ENCODE measurements at regions not wholly inside any gene's neighbourhood (a gene's known extent, or its start where the extent isn't known, plus 50 kb on each side); places are given as distances from the start of the nearest gene placed in this dataset.

DNA sequence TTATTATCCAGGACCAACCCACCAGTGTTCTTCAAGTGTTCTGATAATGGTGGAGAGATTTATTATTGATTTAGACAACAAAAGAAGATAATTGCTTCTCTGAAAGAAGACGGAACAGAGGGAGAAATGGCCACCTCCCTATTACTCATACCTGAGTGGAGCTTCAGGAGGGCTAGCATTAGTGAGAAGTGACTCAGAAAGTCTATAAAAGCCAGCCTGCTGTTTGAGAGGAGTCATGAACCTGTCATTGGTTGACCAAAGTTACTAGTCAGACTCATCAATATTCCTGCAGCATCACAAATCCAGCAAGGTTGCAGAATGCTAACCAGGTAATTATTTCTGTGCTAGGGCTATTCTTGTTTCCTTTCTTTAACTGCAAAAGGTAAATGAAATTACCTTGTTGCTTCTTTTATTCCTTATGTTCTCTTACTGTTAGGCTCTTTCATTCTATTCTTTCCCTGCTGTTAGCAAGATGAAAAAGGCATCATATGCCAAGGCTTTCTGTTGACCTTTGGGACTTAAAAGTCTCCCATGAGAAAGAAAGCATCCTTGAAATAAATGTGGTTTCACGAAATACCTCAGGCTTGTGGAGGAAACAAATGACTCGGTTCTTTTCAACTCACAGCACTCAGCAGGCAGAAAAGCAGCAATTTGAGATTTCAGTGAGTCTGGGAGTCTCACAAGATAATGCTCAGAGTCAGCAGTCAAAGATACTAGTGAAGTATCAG, 256.4 kb upstream of the PHYHIPL start:
- Histone ChIP-seq H4K20me1 (ENCODE audit: insufficient read depth, low read length) (no peaks in the 10 kb centered on the region), H3K9me3 (ENCODE audit: insufficient read depth, low read length) (no peaks in the 10 kb centered on the region), H3K27ac (ENCODE audit: low read length) (no peak overlapping the region), H3K36me3 (replicated peaks; ENCODE audit: low read depth, low read length) (no peaks in the 10 kb centered on the region), H3K79me2 (ENCODE audit: low read length) (no peaks in the 10 kb centered on the region), H2AFZ (ENCODE audit: low read depth, low read length) (no peak overlapping the region), H3K4me1 (ENCODE audit: low read length) (no peaks in the 10 kb centered on the region), H3K9ac (ENCODE audit: low read length) (no peak overlapping the region), H3K27me3 (ENCODE audit: low read depth, low read length) (no peaks in the 10 kb centered on the region), H3K4me3 (ENCODE audit: low read length) (no peak overlapping the region), H3K4me2 (ENCODE audit: low read length) (no peak overlapping the region)
- TF ChIP-seq, protein P1, sequence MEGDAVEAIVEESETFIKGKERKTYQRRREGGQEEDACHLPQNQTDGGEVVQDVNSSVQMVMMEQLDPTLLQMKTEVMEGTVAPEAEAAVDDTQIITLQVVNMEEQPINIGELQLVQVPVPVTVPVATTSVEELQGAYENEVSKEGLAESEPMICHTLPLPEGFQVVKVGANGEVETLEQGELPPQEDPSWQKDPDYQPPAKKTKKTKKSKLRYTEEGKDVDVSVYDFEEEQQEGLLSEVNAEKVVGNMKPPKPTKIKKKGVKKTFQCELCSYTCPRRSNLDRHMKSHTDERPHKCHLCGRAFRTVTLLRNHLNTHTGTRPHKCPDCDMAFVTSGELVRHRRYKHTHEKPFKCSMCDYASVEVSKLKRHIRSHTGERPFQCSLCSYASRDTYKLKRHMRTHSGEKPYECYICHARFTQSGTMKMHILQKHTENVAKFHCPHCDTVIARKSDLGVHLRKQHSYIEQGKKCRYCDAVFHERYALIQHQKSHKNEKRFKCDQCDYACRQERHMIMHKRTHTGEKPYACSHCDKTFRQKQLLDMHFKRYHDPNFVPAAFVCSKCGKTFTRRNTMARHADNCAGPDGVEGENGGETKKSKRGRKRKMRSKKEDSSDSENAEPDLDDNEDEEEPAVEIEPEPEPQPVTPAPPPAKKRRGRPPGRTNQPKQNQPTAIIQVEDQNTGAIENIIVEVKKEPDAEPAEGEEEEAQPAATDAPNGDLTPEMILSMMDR (IDR thresholded peaks at IDR 0.05; ENCODE audit: low read depth, low read length): no peak
- no peak for TF ChIP-seq EZH2phosphoT487 (IDR thresholded peaks at IDR 0.05; ENCODE audit: low read depth)

DNA sequence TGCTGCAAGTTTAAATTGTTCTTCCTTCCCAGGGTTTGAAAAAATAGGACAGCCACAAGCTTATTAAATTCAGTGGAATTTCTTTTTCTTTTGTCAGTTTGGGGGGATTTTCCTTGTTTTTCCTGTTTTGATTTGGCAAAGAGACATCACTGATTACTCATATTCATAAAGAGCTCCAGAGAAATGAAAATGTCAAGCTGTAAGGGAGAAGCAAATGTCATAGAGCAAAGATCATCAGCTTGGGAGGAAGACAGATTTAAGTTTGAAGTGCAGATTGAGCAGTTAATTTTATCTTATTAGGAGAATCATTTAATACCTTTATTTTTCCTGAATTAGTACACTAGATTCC, 255.8 kb upstream of the PHYHIPL start:
- no peak overlapping the region for H3K9ac ChIP-seq (ENCODE audit: low read length)
- no peak overlapping the region for H3K27ac ChIP-seq (ENCODE audit: low read length)
- no peaks in the 10 kb centered on the region for H3K27me3 ChIP-seq (ENCODE audit: low read depth, low read length)
- TF ChIP-seq, protein P1 (IDR thresholded peaks at IDR 0.05; ENCODE audit: low read depth, low read length): no peak
- TF ChIP-seq EZH2phosphoT487 (IDR thresholded peaks at IDR 0.05; ENCODE audit: low read depth): no peak
- H3K9me3 ChIP-seq (ENCODE audit: insufficient read depth, low read length): no peaks in the 10 kb centered on the region
- no peak overlapping the region for H3K4me3 ChIP-seq (ENCODE audit: low read length)
- no peaks in the 10 kb centered on the region for H3K79me2 ChIP-seq (ENCODE audit: low read length)
- H3K4me1 ChIP-seq (ENCODE audit: low read length): no peaks in the 10 kb centered on the region
- no peaks in the 10 kb centered on the region for H3K36me3 ChIP-seq (replicated peaks; ENCODE audit: low read depth, low read length)
- H2AFZ ChIP-seq (ENCODE audit: low read depth, low read length): no peak overlapping the region
- no peak overlapping the region for H3K4me2 ChIP-seq (ENCODE audit: low read length)
- H4K20me1 ChIP-seq (ENCODE audit: insufficient read depth, low read length): no peaks in the 10 kb centered on the region

DNA sequence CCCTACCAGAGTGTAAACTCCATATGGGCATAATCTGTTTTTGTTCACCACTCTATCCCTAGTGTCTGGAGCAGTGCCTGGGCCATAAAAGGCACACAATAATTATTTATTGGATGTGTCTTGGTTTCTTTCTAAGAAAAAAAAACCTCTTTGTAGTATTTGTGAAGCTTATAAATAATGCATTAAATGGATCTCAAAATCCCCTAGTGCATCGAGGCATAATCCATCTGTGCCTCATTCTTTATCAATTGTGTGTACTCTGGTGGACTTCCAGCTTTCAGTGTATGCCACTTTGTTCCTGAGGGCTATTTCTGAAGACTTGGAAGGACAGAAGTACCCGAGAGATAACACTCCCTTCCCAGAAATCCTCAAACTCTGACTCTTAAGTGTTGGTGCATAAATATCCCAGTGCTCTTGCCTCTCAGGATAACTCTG, 255.0 kb upstream of the PHYHIPL start:
- H3K79me2 ChIP-seq (ENCODE audit: low read length): no peaks in the 10 kb centered on the region
- no peak overlapping the region for H3K4me3 ChIP-seq (ENCODE audit: low read length)
- H3K4me1 ChIP-seq (ENCODE audit: low read length): no peaks in the 10 kb centered on the region
- H4K20me1 ChIP-seq (ENCODE audit: insufficient read depth, low read length): no peaks in the 10 kb centered on the region
- H3K27me3 ChIP-seq (ENCODE audit: low read depth, low read length): no peaks in the 10 kb centered on the region
- no peak overlapping the region for H2AFZ ChIP-seq (ENCODE audit: low read depth, low read length)
- TF ChIP-seq, protein P1 (IDR thresholded peaks at IDR 0.05; ENCODE audit: low read depth, low read length): no peak
- no peak for TF ChIP-seq EZH2phosphoT487 (IDR thresholded peaks at IDR 0.05; ENCODE audit: low read depth)
- H3K36me3 ChIP-seq (replicated peaks; ENCODE audit: low read depth, low read length): no peaks in the 10 kb centered on the region
- H3K4me2 ChIP-seq (ENCODE audit: low read length): no peak overlapping the region
- no peak overlapping the region for H3K9ac ChIP-seq (ENCODE audit: low read length)
- no peaks in the 10 kb centered on the region for H3K9me3 ChIP-seq (ENCODE audit: insufficient read depth, low read length)
- H3K27ac ChIP-seq (ENCODE audit: low read length): no peak overlapping the region

DNA sequence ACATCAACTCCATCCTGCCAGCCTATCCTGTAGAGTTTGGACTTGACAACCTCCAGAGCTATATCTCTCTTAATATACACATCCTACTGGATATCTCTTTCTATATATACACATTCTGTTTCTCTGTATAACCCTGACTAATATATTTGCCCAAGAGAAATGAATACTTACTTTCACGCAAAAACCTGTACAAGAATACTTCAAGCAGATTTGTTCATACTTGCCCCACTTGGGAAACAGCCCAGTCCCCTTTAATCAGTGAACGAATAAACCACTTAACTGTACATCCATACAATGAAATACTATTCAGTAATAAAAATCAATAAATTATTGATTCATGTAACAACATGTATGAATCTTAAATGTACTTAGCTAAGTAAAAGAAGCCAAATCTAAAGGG, 251.1 kb upstream of the PHYHIPL start:
- no peaks in the 10 kb centered on the region for H3K27me3 ChIP-seq (ENCODE audit: low read depth, low read length)
- H3K9ac ChIP-seq (ENCODE audit: low read length): no peak overlapping the region
- TF ChIP-seq EZH2phosphoT487 (IDR thresholded peaks at IDR 0.05; ENCODE audit: low read depth): no peak
- TF ChIP-seq, protein P1 (IDR thresholded peaks at IDR 0.05; ENCODE audit: low read depth, low read length): no peak
- no peak overlapping the region for H2AFZ ChIP-seq (ENCODE audit: low read depth, low read length)
- H3K4me1 ChIP-seq (ENCODE audit: low read length): no peaks in the 10 kb centered on the region
- H3K36me3 ChIP-seq (replicated peaks; ENCODE audit: low read depth, low read length): no peaks in the 10 kb centered on the region
- no peaks in the 10 kb centered on the region for H4K20me1 ChIP-seq (ENCODE audit: insufficient read depth, low read length)
- H3K27ac ChIP-seq (ENCODE audit: low read length): no peak overlapping the region
- no peaks in the 10 kb centered on the region for H3K79me2 ChIP-seq (ENCODE audit: low read length)
- no peaks in the 10 kb centered on the region for H3K9me3 ChIP-seq (ENCODE audit: insufficient read depth, low read length)
- no peak overlapping the region for H3K4me2 ChIP-seq (ENCODE audit: low read length)
- no peak overlapping the region for H3K4me3 ChIP-seq (ENCODE audit: low read length)

Measured in OCI-LY3 (cell line).